HG03460 (cell line): ENCODE measurements at regions not wholly inside any gene's neighbourhood (a gene's known extent, or its start where the extent isn't known, plus 50 kb on each side); places are given as distances from the start of the nearest gene placed in this dataset.

ENCODE experiments used
- ATAC-seq: cut with Tn5 transposase; IDR thresholded peaks from one replicate; pipeline ENCODE4 v1.9.1; 2021; ENCODE audit not compliant: unreplicated experiment

- ATAC-seq = no peak
Measured at GRCh38 chr12:77630790-77631445, 199.8 kb upstream of the NAV3 start.

- no peak for ATAC-seq
Measured at GRCh38 chr12:77630344-77630743, 200.3 kb upstream of the NAV3 start.

GRCh38 chr12:77629141-77629540, 201.6 kb upstream of the NAV3 start:
- no peak for ATAC-seq

GRCh38 chr12:77625441-77625840, 205.3 kb upstream of the NAV3 start:
- no peak for ATAC-seq

GRCh38 chr12:77619425-77619824, 211.3 kb upstream of the NAV3 start:
- ATAC-seq = no peak

- ATAC-seq = no peak
Measured at GRCh38 chr12:77617818-77618217, 212.9 kb upstream of the NAV3 start.

- no peak for ATAC-seq
Measured at GRCh38 chr12:77615332-77615731, 215.4 kb upstream of the NAV3 start.

GRCh38 chr12:77613411-77613810, 217.3 kb upstream of the NAV3 start:
- ATAC-seq = no peak

GRCh38 chr12:77610446-77610845, 220.2 kb upstream of the NAV3 start:
- ATAC-seq = no peak

- ATAC-seq = no peak
Measured at GRCh38 chr12:77609016-77609415, 221.7 kb upstream of the NAV3 start.

GRCh38 chr12:77608271-77608824, 222.3 kb upstream of the NAV3 start:
- ATAC-seq = no peak

- peak; percentile 53 for ATAC-seq
Measured at GRCh38 chr12:77606348-77606747, 224.3 kb upstream of the NAV3 start.

- ATAC-seq = no peak
Measured at GRCh38 chr12:77603946-77604345, 226.7 kb upstream of the NAV3 start.

GRCh38 chr12:77601069-77601468, 229.6 kb upstream of the NAV3 start:
- ATAC-seq = peak; percentile 42

GRCh38 chr12:77600468-77600843, 230.2 kb upstream of the NAV3 start:
- no peak for ATAC-seq

GRCh38 chr12:77599782-77600467, 230.8 kb upstream of the NAV3 start:
- peak; percentile 83 for ATAC-seq

GRCh38 chr12:77594366-77594765, 236.3 kb upstream of the NAV3 start:
- ATAC-seq = no peak

- ATAC-seq = no peak
Measured at GRCh38 chr12:77592836-77593235, 237.9 kb upstream of the NAV3 start.

GRCh38 chr12:77591959-77592743, 238.5 kb upstream of the NAV3 start:
- no peak for ATAC-seq

GRCh38 chr12:77590306-77590705, 240.4 kb upstream of the NAV3 start:
- ATAC-seq = no peak

- no peak for ATAC-seq
Measured at GRCh38 chr12:77584860-77585259, 245.8 kb upstream of the NAV3 start.
